ENCODE measurements at regions not wholly inside any gene's neighbourhood (a gene's known extent, or its start where the extent isn't known, plus 50 kb on each side); places are given as distances from the start of the nearest gene placed in this dataset.

- no TSS peak for BruUV-seq (replicated peaks)
- intact Hi-C loops (cut with micrococcal nuclease; ENCODE audit: unreplicated experiment) (no loop called here), in situ Hi-C loops (cut with HindIII; ENCODE audit: low pct_unique_long_range_greater_than_20kb, low sequenced_read_pairs) (loop anchor here (10.0 kb wide), 1 partner anchor 593 kb away; no protein-coding TSS in a partner anchor)
- H3K27me3 ChIP-seq (ENCODE audit: control insufficient read depth, insufficient read depth, low read length), result no peaks in the 10 kb centered on the region
- no peak overlapping the region for H3K4me3 ChIP-seq (ENCODE audit: low read depth in 2 of 2, low read length in 2 of 2)
- no peak for TF ChIP-seq SIN3A (IDR thresholded peaks at IDR 0.05; ENCODE audit: borderline replicate concordance, insufficient read depth, low read depth, low read length)
- TF ChIP-seq TCF7L2 (IDR thresholded peaks at IDR 0.05; ENCODE audit: low read depth, low read length), result no peak
- TF ChIP-seq, protein P1, sequence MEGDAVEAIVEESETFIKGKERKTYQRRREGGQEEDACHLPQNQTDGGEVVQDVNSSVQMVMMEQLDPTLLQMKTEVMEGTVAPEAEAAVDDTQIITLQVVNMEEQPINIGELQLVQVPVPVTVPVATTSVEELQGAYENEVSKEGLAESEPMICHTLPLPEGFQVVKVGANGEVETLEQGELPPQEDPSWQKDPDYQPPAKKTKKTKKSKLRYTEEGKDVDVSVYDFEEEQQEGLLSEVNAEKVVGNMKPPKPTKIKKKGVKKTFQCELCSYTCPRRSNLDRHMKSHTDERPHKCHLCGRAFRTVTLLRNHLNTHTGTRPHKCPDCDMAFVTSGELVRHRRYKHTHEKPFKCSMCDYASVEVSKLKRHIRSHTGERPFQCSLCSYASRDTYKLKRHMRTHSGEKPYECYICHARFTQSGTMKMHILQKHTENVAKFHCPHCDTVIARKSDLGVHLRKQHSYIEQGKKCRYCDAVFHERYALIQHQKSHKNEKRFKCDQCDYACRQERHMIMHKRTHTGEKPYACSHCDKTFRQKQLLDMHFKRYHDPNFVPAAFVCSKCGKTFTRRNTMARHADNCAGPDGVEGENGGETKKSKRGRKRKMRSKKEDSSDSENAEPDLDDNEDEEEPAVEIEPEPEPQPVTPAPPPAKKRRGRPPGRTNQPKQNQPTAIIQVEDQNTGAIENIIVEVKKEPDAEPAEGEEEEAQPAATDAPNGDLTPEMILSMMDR (IDR thresholded peaks at IDR 0.05), result no peak
- no peak for TF ChIP-seq REST (IDR thresholded peaks at IDR 0.05; ENCODE audit: insufficient read depth in 1 of 2, low read depth in 2 of 2, low read length in 1 of 2)
- no peak for TF ChIP-seq POLR2AphosphoS5 (IDR thresholded peaks at IDR 0.05; ENCODE audit: low read depth, low read length)
- DNase-seq (ENCODE audit: low read depth, low spot score) (no peak), ATAC-seq (no peak)
- H3K36me3 ChIP-seq (ENCODE audit: control insufficient read depth, insufficient read depth, low read length), result no peaks in the 10 kb centered on the region
- CTCF ChIA-PET, result no interaction called here
- H3K9me3 ChIP-seq (ENCODE audit: control insufficient read depth, insufficient read depth, low read depth, low read length), result no peaks in the 10 kb centered on the region
- no peaks in the 10 kb centered on the region for H3K4me1 ChIP-seq (ENCODE audit: control insufficient read depth, insufficient read depth, low read length)
- POLR2A ChIA-PET, result no interaction called here
- no peak overlapping the region for H3K27ac ChIP-seq (ENCODE audit: low read length)
Observed at GRCh38 chr15:46297766-46298165, 662.9 kb downstream of the SQOR start.

- in situ Hi-C loops (cut with HindIII; ENCODE audit: low pct_unique_long_range_greater_than_20kb, low sequenced_read_pairs), result no loop called here
- POLR2A ChIA-PET, result no interaction called here
Observed at GRCh38 chr15:46300716-46301115, 665.9 kb downstream of the SQOR start.

More at GRCh38 chr15:46300716-46301115, 665.9 kb downstream of the SQOR start:
- H3K36me3 ChIP-seq (ENCODE audit: control insufficient read depth, insufficient read depth, low read length), result no peaks in the 10 kb centered on the region
- H3K4me1 ChIP-seq (ENCODE audit: control insufficient read depth, insufficient read depth, low read length), result no peaks in the 10 kb centered on the region
- DNase-seq (ENCODE audit: low read depth, low spot score), result no peak
- H3K27me3 ChIP-seq (ENCODE audit: control insufficient read depth, insufficient read depth, low read length), result no peaks in the 10 kb centered on the region
- no peak overlapping the region for H3K4me3 ChIP-seq (ENCODE audit: low read depth in 2 of 2, low read length in 2 of 2)
- H3K27ac ChIP-seq (ENCODE audit: low read length), result no peak overlapping the region
- CTCF ChIA-PET, result interaction anchor here (0.6 to 0.7 kb wide), 2 partner anchors 205 to 920 kb away, joined by 3 to 6 read pairs; no protein-coding TSS in a partner anchor
- ATAC-seq, result no peak
- no TSS peak for BruUV-seq (replicated peaks)
- intact Hi-C loops (cut with micrococcal nuclease; ENCODE audit: unreplicated experiment), result no loop called here
- no peaks in the 10 kb centered on the region for H3K9me3 ChIP-seq (ENCODE audit: control insufficient read depth, insufficient read depth, low read depth, low read length)
- TF ChIP-seq SIN3A (IDR thresholded peaks at IDR 0.05; ENCODE audit: borderline replicate concordance, insufficient read depth, low read depth, low read length) (no peak), POLR2AphosphoS5 (IDR thresholded peaks at IDR 0.05; ENCODE audit: low read depth, low read length) (no peak), REST (IDR thresholded peaks at IDR 0.05; ENCODE audit: insufficient read depth in 1 of 2, low read depth in 2 of 2, low read length in 1 of 2) (no peak), TCF7L2 (IDR thresholded peaks at IDR 0.05; ENCODE audit: low read depth, low read length) (no peak)
- TF ChIP-seq, protein P1 (IDR thresholded peaks at IDR 0.05), result no peak
